ENCODE measurements at regions not wholly inside any gene's neighbourhood (a gene's known extent, or its start where the extent isn't known, plus 50 kb on each side); places are given as distances from the start of the nearest gene placed in this dataset.

DNA sequence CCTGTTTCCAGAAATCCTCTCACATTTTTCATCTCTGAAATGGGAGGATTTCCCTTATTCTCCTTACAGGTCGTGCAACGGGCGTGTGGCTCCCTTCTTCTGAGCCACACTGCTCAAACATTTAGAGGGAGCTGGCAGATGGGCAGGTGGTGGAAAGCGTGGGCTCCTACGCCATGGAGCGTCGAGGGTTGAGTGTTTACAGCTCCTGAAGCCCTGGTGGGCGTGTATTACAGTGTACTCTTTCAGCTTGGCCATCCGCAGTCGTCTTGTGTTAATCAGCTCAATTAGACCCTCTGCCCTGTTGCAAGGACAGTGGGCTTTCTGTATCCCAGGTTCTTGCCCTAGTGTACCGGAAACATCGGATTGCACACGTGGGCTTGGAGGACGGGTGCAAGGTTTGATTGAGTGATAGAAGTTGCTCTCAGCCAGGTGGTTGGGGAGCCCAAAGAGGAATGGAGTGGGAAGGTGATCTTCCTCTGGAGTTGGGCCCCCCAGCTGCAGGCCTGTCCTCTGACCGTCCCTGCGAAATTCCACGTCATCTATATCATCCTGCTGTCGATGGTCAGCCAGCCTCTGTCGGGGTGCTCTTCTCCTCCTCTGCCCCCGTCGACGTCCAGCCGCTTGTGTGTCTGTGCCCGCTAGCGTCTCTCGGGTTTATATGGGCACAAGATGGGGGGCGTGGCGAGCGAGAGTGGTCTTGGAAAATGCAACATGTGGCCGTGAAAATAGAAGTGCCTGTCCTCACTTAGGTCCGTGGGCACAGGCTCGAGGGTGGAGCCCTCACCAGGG is 120.3 kb upstream of the DSEL start:
- Histone ChIP-seq H3K9me3 (ENCODE audit: low read length) (no peaks in the 10 kb centered on the region), H3K36me3 (ENCODE audit: insufficient read depth, low read length) (no peaks in the 10 kb centered on the region), H3K27me3 (ENCODE audit: insufficient read depth, low read length, poor library complexity, severe bottlenecking) (no peaks in the 10 kb centered on the region), H3K4me3 (ENCODE audit: low read length) (no peak overlapping the region), H3K4me1 (ENCODE audit: insufficient read depth, low read length) (no peaks in the 10 kb centered on the region), H3K27ac (ENCODE audit: low read depth, low read length) (no peak overlapping the region)
- ChIA-PET CTCF (no interaction called here), POLR2A (no interaction called here)
- Mint-ChIP-seq H3K9me3 (no peaks in the 10 kb centered on the region), H3K36me3 (no peaks in the 10 kb centered on the region), H3K27me3 (peaks cover 0 to 2% of the 10 kb centered on the region in 2 donors), H3K4me3 (no peak overlapping the region), H3K4me1 (no peaks in the 10 kb centered on the region), H3K27ac (no peak overlapping the region)
- DNase-seq = no peak

DNA sequence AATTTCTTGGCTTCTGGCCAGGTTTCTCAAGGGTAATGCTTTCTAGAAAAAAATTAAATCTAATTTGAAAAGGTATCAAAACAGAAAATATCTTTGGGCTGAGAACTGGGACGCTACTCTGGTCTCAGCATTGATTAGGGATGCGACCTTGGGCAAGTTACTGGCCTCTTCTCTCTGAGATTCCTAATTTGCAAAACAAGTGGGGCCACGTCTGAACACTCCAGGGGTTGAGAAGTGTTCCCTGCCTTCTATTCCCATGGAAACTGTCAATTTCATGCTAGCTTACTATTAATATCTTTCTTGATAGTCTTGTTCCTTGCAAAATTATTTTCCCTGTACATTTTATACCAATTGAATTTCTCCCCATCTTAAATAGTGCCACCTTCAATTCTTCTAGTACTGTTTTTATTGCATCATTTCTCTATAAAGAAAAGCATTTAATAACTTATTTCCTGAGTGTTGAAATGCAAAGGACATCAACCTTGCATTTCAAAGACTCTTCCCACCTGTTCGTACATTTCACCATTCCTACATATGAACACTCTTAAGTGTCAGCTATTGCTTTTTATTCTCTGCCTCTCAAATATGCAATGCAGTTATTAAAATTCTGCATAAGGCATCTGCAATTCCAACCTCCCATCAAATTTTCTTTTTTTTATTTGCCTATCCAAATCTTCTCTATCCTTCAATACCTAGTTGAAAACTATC is 118.3 kb upstream of the DSEL start:
- no peaks in the 10 kb centered on the region for H3K27me3 ChIP-seq (ENCODE audit: insufficient read depth, low read length, poor library complexity, severe bottlenecking)
- no peaks in the 10 kb centered on the region for H3K36me3 Mint-ChIP-seq
- no peak overlapping the region for H3K27ac Mint-ChIP-seq
- no peak overlapping the region for H3K4me3 ChIP-seq (ENCODE audit: low read length)
- no peaks in the 10 kb centered on the region for H3K9me3 Mint-ChIP-seq
- no peak overlapping the region for H3K27ac ChIP-seq (ENCODE audit: low read depth, low read length)
- ChIA-PET CTCF (no interaction called here), POLR2A (interaction anchor here (0.5 kb wide), 1 partner anchor 108 kb away, joined by 6 read pairs; no protein-coding TSS in a partner anchor)
- no peaks in the 10 kb centered on the region for H3K4me1 ChIP-seq (ENCODE audit: insufficient read depth, low read length)
- DNase-seq = no peak
- H3K9me3 ChIP-seq (ENCODE audit: low read length) = no peaks in the 10 kb centered on the region
- H3K27me3 Mint-ChIP-seq = peaks cover 0 to 2% of the 10 kb centered on the region in 2 donors
- no peaks in the 10 kb centered on the region for H3K36me3 ChIP-seq (ENCODE audit: insufficient read depth, low read length)
- no peak overlapping the region for H3K4me3 Mint-ChIP-seq
- no peaks in the 10 kb centered on the region for H3K4me1 Mint-ChIP-seq

DNA sequence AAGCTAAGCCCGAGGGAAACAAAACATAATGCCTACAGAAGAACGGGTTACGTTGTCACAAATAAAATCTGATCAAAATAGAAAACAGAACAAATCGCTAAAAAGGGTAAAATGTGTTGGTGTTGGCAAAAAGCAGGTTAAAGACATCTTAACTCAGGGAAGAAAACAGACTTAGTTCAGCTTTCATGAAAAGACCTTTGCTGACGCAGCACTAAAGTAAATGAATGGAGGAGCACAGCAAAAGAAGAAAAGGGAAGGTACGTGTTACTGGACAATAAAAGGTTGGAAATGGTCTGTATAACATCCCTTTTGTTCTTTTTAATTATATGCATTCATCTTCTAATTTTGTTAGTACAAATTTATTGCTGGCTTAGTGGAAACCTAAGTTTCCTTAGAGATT is 117.4 kb upstream of the DSEL start:
- Histone ChIP-seq H3K4me1 (ENCODE audit: insufficient read depth, low read length) (no peaks in the 10 kb centered on the region), H3K4me3 (ENCODE audit: low read length) (no peak overlapping the region), H3K9me3 (ENCODE audit: low read length) (no peaks in the 10 kb centered on the region), H3K27ac (ENCODE audit: low read depth, low read length) (no peak overlapping the region), H3K36me3 (ENCODE audit: insufficient read depth, low read length) (no peaks in the 10 kb centered on the region), H3K27me3 (ENCODE audit: insufficient read depth, low read length, poor library complexity, severe bottlenecking) (no peaks in the 10 kb centered on the region)
- no peak for DNase-seq
- H3K36me3 Mint-ChIP-seq = no peaks in the 10 kb centered on the region
- H3K4me3 Mint-ChIP-seq = no peak overlapping the region
- no peaks in the 10 kb centered on the region for H3K4me1 Mint-ChIP-seq
- CTCF ChIA-PET = no interaction called here
- POLR2A ChIA-PET = no interaction called here
- H3K27ac Mint-ChIP-seq = no peak overlapping the region
- H3K27me3 Mint-ChIP-seq = peaks cover 0 to 2% of the 10 kb centered on the region in 2 donors
- no peaks in the 10 kb centered on the region for H3K9me3 Mint-ChIP-seq

DNA sequence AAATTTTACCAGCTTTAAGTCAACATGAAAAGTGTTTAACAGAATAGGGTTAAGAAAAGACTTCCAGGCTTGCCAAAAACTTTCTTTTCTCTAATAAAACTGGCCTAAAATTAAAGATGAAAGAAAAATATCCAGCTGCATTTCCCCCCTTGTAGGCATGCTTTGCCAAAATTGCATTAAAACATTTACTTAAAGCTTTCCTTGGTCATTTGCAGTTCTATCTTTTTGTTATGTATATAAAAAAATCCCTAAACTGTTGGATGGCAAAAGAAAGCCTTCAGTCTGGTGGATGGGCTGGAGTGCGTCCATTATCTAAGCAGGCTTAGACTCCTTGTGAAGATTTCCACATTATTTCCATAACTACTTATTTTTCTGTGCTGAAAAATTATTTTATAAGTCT is 105.4 kb upstream of the DSEL start:
- Mint-ChIP-seq H3K9me3 (no peaks in the 10 kb centered on the region), H3K4me3 (no peak overlapping the region), H3K4me1 (no peaks in the 10 kb centered on the region), H3K27ac (no peak overlapping the region), H3K27me3 (no peaks in the 10 kb centered on the region), H3K36me3 (no peaks in the 10 kb centered on the region)
- Histone ChIP-seq H3K4me1 (ENCODE audit: insufficient read depth, low read length) (no peaks in the 10 kb centered on the region), H3K4me3 (ENCODE audit: low read length) (no peak overlapping the region), H3K36me3 (ENCODE audit: insufficient read depth, low read length) (no peaks in the 10 kb centered on the region), H3K27me3 (ENCODE audit: insufficient read depth, low read length, poor library complexity, severe bottlenecking) (no peaks in the 10 kb centered on the region), H3K27ac (ENCODE audit: low read depth, low read length) (no peak overlapping the region), H3K9me3 (ENCODE audit: low read length) (no peaks in the 10 kb centered on the region)
- ChIA-PET CTCF (no interaction called here), POLR2A (no interaction called here)
- DNase-seq = no peak

DNA sequence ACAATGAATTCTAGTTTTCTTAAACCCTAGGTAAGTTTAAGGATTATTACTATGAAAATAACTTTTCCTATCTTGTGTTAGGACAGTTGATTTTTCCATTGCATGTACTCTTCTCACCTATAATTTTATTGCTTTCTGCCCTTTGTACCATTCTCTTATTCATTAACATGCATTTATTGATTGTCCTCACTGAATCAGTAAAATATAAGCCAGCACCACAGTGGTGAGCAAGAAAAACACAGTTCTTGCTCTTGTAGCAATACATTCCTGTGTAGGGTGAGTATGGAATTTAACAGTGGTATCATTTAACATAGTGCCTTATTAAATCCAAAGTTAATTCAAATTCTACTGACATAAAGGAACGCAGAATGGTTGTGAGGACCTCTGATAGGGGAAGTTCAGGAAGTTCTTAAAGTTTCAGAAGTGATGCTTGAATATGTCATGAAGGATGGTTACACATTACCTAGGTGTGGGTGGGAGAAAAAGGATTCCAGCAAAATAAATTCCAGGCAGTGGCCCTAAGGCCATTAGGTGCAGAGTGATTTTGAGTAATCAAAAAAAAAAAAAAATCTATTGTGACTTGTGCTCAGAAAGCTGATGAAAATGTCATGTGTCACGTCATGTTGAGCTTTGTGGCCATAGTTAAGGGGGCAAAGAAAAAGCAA is 104.7 kb upstream of the DSEL start:
- H3K36me3 ChIP-seq (ENCODE audit: insufficient read depth, low read length) = no peaks in the 10 kb centered on the region
- no peaks in the 10 kb centered on the region for H3K27me3 ChIP-seq (ENCODE audit: insufficient read depth, low read length, poor library complexity, severe bottlenecking)
- Mint-ChIP-seq H3K4me1 (no peaks in the 10 kb centered on the region), H3K27ac (no peak overlapping the region), H3K27me3 (no peaks in the 10 kb centered on the region), H3K36me3 (no peaks in the 10 kb centered on the region), H3K4me3 (no peak overlapping the region), H3K9me3 (no peaks in the 10 kb centered on the region)
- H3K27ac ChIP-seq (ENCODE audit: low read depth, low read length) = no peak overlapping the region
- H3K4me3 ChIP-seq (ENCODE audit: low read length) = no peak overlapping the region
- H3K4me1 ChIP-seq (ENCODE audit: insufficient read depth, low read length) = no peaks in the 10 kb centered on the region
- POLR2A ChIA-PET = no interaction called here
- DNase-seq = no peak
- CTCF ChIA-PET = no interaction called here
- H3K9me3 ChIP-seq (ENCODE audit: low read length) = no peaks in the 10 kb centered on the region

DNA sequence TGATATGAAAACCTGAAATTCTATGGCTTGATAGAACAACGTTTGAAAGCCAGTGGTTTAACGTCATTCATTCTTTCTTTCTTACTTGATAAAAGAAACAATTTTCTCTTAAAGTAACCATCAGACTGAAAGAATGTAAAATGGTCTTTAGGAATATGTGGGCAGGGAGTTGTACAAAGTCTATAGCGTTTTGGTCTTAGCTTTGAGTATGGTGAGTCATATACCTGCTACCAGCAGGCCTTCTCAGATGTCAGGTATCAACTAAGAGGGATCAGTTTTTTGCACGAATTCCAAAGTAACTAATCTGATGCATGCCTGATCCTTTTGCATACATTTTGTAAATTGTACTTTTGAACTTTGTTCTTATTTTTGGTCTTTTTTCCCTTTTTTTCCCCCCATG is 101.5 kb upstream of the DSEL start:
- DNase-seq = no peak
- no peaks in the 10 kb centered on the region for H3K4me1 Mint-ChIP-seq
- H3K36me3 Mint-ChIP-seq = no peaks in the 10 kb centered on the region
- Histone ChIP-seq H3K36me3 (ENCODE audit: insufficient read depth, low read length) (no peaks in the 10 kb centered on the region), H3K4me3 (ENCODE audit: low read length) (no peak overlapping the region), H3K27ac (ENCODE audit: low read depth, low read length) (no peak overlapping the region), H3K4me1 (ENCODE audit: insufficient read depth, low read length) (no peaks in the 10 kb centered on the region), H3K27me3 (ENCODE audit: insufficient read depth, low read length, poor library complexity, severe bottlenecking) (no peaks in the 10 kb centered on the region), H3K9me3 (ENCODE audit: low read length) (no peaks in the 10 kb centered on the region)
- H3K27ac Mint-ChIP-seq = no peak overlapping the region
- H3K27me3 Mint-ChIP-seq = no peaks in the 10 kb centered on the region
- ChIA-PET POLR2A (no interaction called here), CTCF (no interaction called here)
- H3K4me3 Mint-ChIP-seq = no peak overlapping the region
- H3K9me3 Mint-ChIP-seq = no peaks in the 10 kb centered on the region

DNA sequence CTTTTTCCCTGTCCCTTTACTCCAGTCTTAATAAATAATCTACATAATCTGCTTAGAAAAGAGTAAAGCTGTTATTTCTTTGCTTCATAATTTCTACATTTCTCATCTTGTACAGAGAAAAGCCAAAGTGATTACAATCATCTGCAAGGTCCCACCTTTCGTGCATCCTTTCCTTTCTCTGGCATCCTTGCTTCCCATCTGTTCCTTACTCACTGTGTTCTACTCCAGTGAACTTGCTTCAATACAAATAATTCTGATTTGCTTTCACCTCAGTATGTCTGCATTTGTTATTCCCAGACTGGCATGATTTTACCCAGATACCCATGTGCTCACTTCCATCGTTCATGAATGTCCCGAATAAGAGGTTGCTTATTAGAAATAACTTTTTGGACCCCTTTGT is 99.4 kb upstream of the DSEL start:
- Mint-ChIP-seq H3K36me3 (no peaks in the 10 kb centered on the region), H3K27ac (no peak overlapping the region), H3K4me1 (no peaks in the 10 kb centered on the region), H3K27me3 (no peaks in the 10 kb centered on the region), H3K9me3 (no peaks in the 10 kb centered on the region), H3K4me3 (no peak overlapping the region)
- CTCF ChIA-PET = no interaction called here
- POLR2A ChIA-PET = no interaction called here
- H3K36me3 ChIP-seq (ENCODE audit: insufficient read depth, low read length) = no peaks in the 10 kb centered on the region
- H3K27ac ChIP-seq (ENCODE audit: low read depth, low read length) = no peak overlapping the region
- H3K4me3 ChIP-seq (ENCODE audit: low read length) = no peak overlapping the region
- DNase-seq = no peak
- H3K9me3 ChIP-seq (ENCODE audit: low read length) = no peaks in the 10 kb centered on the region
- no peaks in the 10 kb centered on the region for H3K4me1 ChIP-seq (ENCODE audit: insufficient read depth, low read length)
- H3K27me3 ChIP-seq (ENCODE audit: insufficient read depth, low read length, poor library complexity, severe bottlenecking) = no peaks in the 10 kb centered on the region

DNA sequence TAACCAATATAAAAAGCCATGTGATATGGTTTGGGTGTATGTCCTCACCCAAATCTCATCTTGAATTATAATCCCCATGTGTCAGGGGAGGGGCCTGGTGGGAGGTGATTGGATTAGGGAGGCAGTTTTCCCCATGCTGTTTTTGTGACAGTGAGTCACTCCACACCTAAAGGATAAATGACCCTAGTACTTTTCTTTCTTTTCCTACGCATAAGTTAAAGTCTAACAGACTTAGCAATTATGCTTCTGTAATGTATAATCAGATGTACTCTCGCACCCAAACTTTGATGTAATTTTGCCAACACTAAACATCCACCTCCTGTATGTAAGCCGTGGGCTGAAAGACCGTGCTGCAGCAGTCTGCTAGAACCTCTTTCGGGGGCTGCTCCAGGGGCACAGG is 97.2 kb upstream of the DSEL start:
- Mint-ChIP-seq H3K4me1 (no peaks in the 10 kb centered on the region), H3K4me3 (no peak overlapping the region), H3K36me3 (no peaks in the 10 kb centered on the region), H3K27me3 (peaks cover 0 to 2% of the 10 kb centered on the region in 2 donors), H3K9me3 (no peaks in the 10 kb centered on the region), H3K27ac (no peak overlapping the region)
- H3K27me3 ChIP-seq (ENCODE audit: insufficient read depth, low read length, poor library complexity, severe bottlenecking) = no peaks in the 10 kb centered on the region
- CTCF ChIA-PET = no interaction called here
- H3K36me3 ChIP-seq (ENCODE audit: insufficient read depth, low read length) = no peaks in the 10 kb centered on the region
- H3K4me1 ChIP-seq (ENCODE audit: insufficient read depth, low read length) = no peaks in the 10 kb centered on the region
- H3K4me3 ChIP-seq (ENCODE audit: low read length) = no peak overlapping the region
- no peak for DNase-seq
- H3K27ac ChIP-seq (ENCODE audit: low read depth, low read length) = no peak overlapping the region
- POLR2A ChIA-PET = no interaction called here
- H3K9me3 ChIP-seq (ENCODE audit: low read length) = no peaks in the 10 kb centered on the region

Data from CD8-positive, alpha-beta memory T cell (primary cell).